HepG2 (cell line): ENCODE measurements at regions not wholly inside any gene's neighbourhood (a gene's known extent, or its start where the extent isn't known, plus 50 kb on each side); places are given as distances from the start of the nearest gene placed in this dataset.

ENCODE experiments used
- ARNT2 ChIP-seq: sonication (generic); formaldehyde crosslinking; IDR thresholded peaks from 2 replicates; pipeline ENCODE4 v1.8.0; 2022; ENCODE audit warnings: mild to moderate bottlenecking, low read depth, missing genetic modification reagents, moderate library complexity
- CBFB ChIP-seq: sonication (generic); formaldehyde crosslinking; IDR thresholded peaks from 2 replicates; pipeline ENCODE4 v1.4.0; 2020; ENCODE audit warnings: missing genetic modification reagents
- GATAD2A ChIP-seq: IDR thresholded peaks from 2 replicates; pipeline ENCODE4 v1.6.1; 2016
- KLF11 ChIP-seq: IDR thresholded peaks from 2 replicates; pipeline ENCODE4 v1.6.1; 2016; ENCODE audit warnings: missing compliant biosample characterization
- LCORL ChIP-seq, 2 experiments: fragments of 450-650 bp in 1 of 2; sonication (generic) in 1 of 2; formaldehyde crosslinking in 1 of 2; IDR thresholded peaks; 2 replicates each; pipeline versions ENCODE4 v1.5.0 to v1.6.1; 2017 to 2020; ENCODE audit warnings: antibody characterized with exemption in 1 of 2, missing genetic modification reagents in 1 of 2
- MLLT10 ChIP-seq: sonication (generic); formaldehyde crosslinking; IDR thresholded peaks from 2 replicates; pipeline ENCODE4 v1.4.0; 2020; ENCODE audit warnings: missing genetic modification reagents
- NCOA5 ChIP-seq: sonication (generic); formaldehyde crosslinking; IDR thresholded peaks from 2 replicates; pipeline ENCODE4 v1.4.0; 2020; ENCODE audit warnings: missing genetic modification reagents
- NFE2L2 ChIP-seq: fragments of 150-350 bp; IDR thresholded peaks from 2 replicates; pipeline ENCODE4 v1.6.1; 2014; ENCODE audit warnings: low read length
- NR2C2 ChIP-seq: sonication (generic); formaldehyde crosslinking; IDR thresholded peaks from 2 replicates; pipeline ENCODE4 v1.4.0; 2020; ENCODE audit warnings: missing genetic modification reagents, mild to moderate bottlenecking, moderate library complexity, borderline replicate concordance
- PHB2 ChIP-seq: fragments of 450-650 bp; IDR thresholded peaks from 2 replicates; pipeline ENCODE4 v1.6.1; 2018; ENCODE audit not compliant: partially characterized antibody
- POLR2AphosphoS2 ChIP-seq: IDR thresholded peaks from 2 replicates; pipeline ENCODE4 v1.6.1; 2011; ENCODE audit warnings: low read depth, low read length, improper control_type of control experiment
- PPARG ChIP-seq: conservative IDR thresholded peaks from 2 replicates; pipeline ENCODE4 v1.6.1; 2016; ENCODE audit warnings: missing biosample characterization, missing genetic modification reagents
- SMYD3 ChIP-seq: sonication (generic); formaldehyde crosslinking; IDR thresholded peaks from 2 replicates; pipeline ENCODE4 v1.8.1; 2023; ENCODE audit warnings: mild to moderate bottlenecking, missing genetic modification reagents
- TAF1 ChIP-seq: sonication (generic); formaldehyde crosslinking; IDR thresholded peaks from 2 replicates; pipeline ENCODE4 v1.4.0; 2020; ENCODE audit warnings: missing genetic modification reagents
- ZNF143 ChIP-seq: sonication (generic); formaldehyde crosslinking; IDR thresholded peaks from 2 replicates; pipeline ENCODE4 v1.4.0; 2020; ENCODE audit warnings: missing genetic modification reagents
- ZNF605 ChIP-seq: sonication (generic); formaldehyde crosslinking; IDR thresholded peaks from 2 replicates; pipeline ENCODE4 v1.8.0; 2022; ENCODE audit warnings: mild to moderate bottlenecking, missing genetic modification reagents
- TF ChIP-seq, protein P1 (sequence below): sonication (generic); formaldehyde crosslinking; IDR thresholded peaks from 2 replicates; pipeline ENCODE4 v1.4.0; 2020; ENCODE audit warnings: missing genetic modification reagents, borderline replicate concordance
- TF ChIP-seq, protein P2 (sequence below): sonication (generic); formaldehyde crosslinking; IDR thresholded peaks from 2 replicates; pipeline ENCODE4 v1.5.1; 2020; ENCODE audit warnings: missing genetic modification reagents, mild to moderate bottlenecking, borderline replicate concordance
- TF ChIP-seq, protein P3 (sequence below): sonication (generic); formaldehyde crosslinking; IDR thresholded peaks from 2 replicates; pipeline ENCODE4 v1.4.0; 2020; ENCODE audit warnings: missing genetic modification reagents, borderline replicate concordance
- TF ChIP-seq, protein P4 (sequence below): sonication (generic); formaldehyde crosslinking; IDR thresholded peaks from 2 replicates; pipeline ENCODE4 v1.4.0; 2020; ENCODE audit warnings: missing genetic modification reagents, borderline replicate concordance

DNA sequence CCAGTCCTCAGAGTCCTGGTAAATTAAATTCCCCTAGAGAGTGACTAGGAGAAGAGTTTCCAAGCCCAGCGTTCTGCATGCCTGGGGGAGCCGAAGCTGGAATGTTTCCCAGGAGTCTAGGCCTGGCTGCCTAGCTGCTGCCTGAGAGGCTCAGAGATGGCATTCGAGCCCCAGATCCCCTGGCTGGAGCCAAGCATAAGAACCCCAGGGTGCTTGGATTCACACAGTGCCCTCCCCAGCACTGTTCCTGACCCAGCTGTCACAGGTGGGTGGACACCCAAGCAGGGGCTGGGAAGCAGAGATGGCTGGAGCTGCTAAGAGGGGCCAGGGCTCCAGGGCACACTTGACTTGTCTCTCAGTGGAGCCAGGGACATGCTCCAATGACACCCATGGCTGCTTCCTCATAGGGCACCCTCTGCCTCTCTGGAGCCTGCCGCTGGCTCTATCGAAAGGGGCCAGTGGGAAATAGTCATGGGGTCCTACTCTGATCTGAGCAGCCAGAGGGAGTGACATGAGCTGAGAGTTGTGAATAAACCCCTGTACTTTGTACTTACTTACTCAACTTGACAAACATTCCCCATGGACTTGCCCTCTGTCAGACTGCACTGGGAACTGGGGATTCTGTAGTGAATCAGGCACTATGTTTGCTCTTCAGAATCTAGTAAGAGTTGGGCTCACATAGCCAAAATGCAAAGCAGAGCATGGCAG, 62.6 kb upstream of the XPA start (continued):
- TF ChIP-seq LCORL (IDR thresholded peaks at IDR 0.05) = 0 out of 2 replicates have a peak, but pooled peaks have one; percentile 12
- peak; percentile 87 for TF ChIP-seq LCORL (CRISPR knock-in tag; IDR thresholded peaks at IDR 0.05)
- no peak for TF ChIP-seq SMYD3 (CRISPR knock-in tag)
- TF ChIP-seq CBFB (CRISPR knock-in tag) = no peak
- TF ChIP-seq NFE2L2 = no peak
- TF ChIP-seq ZNF605 (CRISPR knock-in tag) = peak; percentile 17; the same call in 1 of the 2 replicates
- TF ChIP-seq, protein P1, sequence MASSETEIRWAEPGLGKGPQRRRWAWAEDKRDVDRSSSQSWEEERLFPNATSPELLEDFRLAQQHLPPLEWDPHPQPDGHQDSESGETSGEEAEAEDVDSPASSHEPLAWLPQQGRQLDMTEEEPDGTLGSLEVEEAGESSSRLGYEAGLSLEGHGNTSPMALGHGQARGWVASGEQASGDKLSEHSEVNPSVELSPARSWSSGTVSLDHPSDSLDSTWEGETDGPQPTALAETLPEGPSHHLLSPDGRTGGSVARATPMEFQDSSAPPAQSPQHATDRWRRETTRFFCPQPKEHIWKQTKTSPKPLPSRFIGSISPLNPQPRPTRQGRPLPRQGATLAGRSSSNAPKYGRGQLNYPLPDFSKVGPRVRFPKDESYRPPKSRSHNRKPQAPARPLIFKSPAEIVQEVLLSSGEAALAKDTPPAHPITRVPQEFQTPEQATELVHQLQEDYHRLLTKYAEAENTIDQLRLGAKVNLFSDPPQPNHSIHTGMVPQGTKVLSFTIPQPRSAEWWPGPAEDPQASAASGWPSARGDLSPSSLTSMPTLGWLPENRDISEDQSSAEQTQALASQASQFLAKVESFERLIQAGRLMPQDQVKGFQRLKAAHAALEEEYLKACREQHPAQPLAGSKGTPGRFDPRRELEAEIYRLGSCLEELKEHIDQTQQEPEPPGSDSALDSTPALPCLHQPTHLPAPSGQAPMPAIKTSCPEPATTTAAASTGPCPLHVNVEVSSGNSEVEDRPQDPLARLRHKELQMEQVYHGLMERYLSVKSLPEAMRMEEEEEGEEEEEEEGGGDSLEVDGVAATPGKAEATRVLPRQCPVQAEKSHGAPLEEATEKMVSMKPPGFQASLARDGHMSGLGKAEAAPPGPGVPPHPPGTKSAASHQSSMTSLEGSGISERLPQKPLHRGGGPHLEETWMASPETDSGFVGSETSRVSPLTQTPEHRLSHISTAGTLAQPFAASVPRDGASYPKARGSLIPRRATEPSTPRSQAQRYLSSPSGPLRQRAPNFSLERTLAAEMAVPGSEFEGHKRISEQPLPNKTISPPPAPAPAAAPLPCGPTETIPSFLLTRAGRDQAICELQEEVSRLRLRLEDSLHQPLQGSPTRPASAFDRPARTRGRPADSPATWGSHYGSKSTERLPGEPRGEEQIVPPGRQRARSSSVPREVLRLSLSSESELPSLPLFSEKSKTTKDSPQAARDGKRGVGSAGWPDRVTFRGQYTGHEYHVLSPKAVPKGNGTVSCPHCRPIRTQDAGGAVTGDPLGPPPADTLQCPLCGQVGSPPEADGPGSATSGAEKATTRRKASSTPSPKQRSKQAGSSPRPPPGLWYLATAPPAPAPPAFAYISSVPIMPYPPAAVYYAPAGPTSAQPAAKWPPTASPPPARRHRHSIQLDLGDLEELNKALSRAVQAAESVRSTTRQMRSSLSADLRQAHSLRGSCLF (CRISPR knock-in tag) = no peak
- peak; percentile 72 for TF ChIP-seq PPARG (CRISPR knock-in tag)
- no peak for TF ChIP-seq ARNT2 (CRISPR knock-in tag)
- TF ChIP-seq, protein P2, sequence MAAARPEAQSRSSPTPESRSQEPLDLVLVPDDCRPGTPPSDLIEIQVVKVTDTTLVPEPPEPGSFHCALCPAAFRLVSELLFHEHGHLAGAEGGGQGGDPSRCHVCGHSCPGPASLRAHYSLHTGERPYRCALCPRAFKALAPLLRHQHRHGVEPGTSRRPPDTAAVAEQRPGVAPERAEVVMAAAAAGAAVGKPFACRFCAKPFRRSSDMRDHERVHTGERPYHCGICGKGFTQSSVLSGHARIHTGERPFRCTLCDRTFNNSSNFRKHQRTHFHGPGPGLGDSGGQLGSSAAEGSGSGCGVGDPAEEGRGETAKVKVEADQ = no peak
- no peak for TF ChIP-seq MLLT10 (CRISPR knock-in tag)
- TF ChIP-seq NCOA5 (CRISPR knock-in tag) = no peak
- no peak for TF ChIP-seq ZNF143 (CRISPR knock-in tag)
- TF ChIP-seq, protein P3, sequence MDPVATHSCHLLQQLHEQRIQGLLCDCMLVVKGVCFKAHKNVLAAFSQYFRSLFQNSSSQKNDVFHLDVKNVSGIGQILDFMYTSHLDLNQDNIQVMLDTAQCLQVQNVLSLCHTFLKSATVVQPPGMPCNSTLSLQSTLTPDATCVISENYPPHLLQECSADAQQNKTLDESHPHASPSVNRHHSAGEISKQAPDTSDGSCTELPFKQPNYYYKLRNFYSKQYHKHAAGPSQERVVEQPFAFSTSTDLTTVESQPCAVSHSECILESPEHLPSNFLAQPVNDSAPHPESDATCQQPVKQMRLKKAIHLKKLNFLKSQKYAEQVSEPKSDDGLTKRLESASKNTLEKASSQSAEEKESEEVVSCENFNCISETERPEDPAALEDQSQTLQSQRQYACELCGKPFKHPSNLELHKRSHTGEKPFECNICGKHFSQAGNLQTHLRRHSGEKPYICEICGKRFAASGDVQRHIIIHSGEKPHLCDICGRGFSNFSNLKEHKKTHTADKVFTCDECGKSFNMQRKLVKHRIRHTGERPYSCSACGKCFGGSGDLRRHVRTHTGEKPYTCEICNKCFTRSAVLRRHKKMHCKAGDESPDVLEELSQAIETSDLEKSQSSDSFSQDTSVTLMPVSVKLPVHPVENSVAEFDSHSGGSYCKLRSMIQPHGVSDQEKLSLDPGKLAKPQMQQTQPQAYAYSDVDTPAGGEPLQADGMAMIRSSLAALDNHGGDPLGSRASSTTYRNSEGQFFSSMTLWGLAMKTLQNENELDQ (CRISPR knock-in tag) = no peak
- no peak for TF ChIP-seq PHB2
- TF ChIP-seq TAF1 = no peak; the same call in 1 of the 2 replicates
- no peak for TF ChIP-seq KLF11 (CRISPR knock-in tag)
- no peak for TF ChIP-seq POLR2AphosphoS2
- no peak for TF ChIP-seq NR2C2 (CRISPR knock-in tag)
- TF ChIP-seq, protein P4, sequence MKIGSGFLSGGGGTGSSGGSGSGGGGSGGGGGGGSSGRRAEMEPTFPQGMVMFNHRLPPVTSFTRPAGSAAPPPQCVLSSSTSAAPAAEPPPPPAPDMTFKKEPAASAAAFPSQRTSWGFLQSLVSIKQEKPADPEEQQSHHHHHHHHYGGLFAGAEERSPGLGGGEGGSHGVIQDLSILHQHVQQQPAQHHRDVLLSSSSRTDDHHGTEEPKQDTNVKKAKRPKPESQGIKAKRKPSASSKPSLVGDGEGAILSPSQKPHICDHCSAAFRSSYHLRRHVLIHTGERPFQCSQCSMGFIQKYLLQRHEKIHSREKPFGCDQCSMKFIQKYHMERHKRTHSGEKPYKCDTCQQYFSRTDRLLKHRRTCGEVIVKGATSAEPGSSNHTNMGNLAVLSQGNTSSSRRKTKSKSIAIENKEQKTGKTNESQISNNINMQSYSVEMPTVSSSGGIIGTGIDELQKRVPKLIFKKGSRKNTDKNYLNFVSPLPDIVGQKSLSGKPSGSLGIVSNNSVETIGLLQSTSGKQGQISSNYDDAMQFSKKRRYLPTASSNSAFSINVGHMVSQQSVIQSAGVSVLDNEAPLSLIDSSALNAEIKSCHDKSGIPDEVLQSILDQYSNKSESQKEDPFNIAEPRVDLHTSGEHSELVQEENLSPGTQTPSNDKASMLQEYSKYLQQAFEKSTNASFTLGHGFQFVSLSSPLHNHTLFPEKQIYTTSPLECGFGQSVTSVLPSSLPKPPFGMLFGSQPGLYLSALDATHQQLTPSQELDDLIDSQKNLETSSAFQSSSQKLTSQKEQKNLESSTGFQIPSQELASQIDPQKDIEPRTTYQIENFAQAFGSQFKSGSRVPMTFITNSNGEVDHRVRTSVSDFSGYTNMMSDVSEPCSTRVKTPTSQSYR (CRISPR knock-in tag) = no peak
- TF ChIP-seq GATAD2A (CRISPR knock-in tag) = peak; percentile 93
